Esophagus squamous epithelium (tissue), 5 donors: ENCODE measurements at regions not wholly inside any gene's neighbourhood (a gene's known extent, or its start where the extent isn't known, plus 50 kb on each side); places are given as distances from the start of the nearest gene placed in this dataset.

Source experiments
- DNase-seq: peaks from one replicate; lab custom pipeline; 2025; lab: John Stamatoyannopoulos, UW
- H3K27ac ChIP-seq, 4 donors: fragments of 200-600 bp; sonication (generic); one replicate each; pipeline ENCODE4 v1.5.1; 2016 to 2019; ENCODE audit warnings: mild to moderate bottlenecking in 1 of 4
- H3K27me3 ChIP-seq, 4 donors: fragments of 200-600 bp; sonication (generic); 1 replicate in 3 of 4; 2 replicates in 1 of 4; pipeline versions ENCODE4 v1.5.1 to v1.6.0; 2017 to 2021; ENCODE audit warnings: antibody characterized with exemption in 1 of 4
- H3K36me3 ChIP-seq, 3 donors: fragments of 200-600 bp; sonication (generic); one replicate each; pipeline ENCODE4 v1.5.1; 2016 to 2019
- H3K4me1 ChIP-seq, 3 donors: fragments of 200-600 bp; sonication (generic); one replicate each; pipeline ENCODE4 v1.5.1; 2017 to 2019
- H3K4me3 ChIP-seq, 4 donors: fragments of 200-600 bp; sonication (generic); 1 replicate in 3 of 4; 2 replicates in 1 of 4; pipeline ENCODE4 v1.5.1; 2016 to 2019; ENCODE audit warnings: mild to moderate bottlenecking in 2 of 4, moderate library complexity in 1 of 4
- H3K9me3 ChIP-seq, 3 donors: fragments of 200-600 bp; sonication (generic); one replicate each; pipeline ENCODE4 v1.5.1; 2016 to 2019
- CTCF ChIP-seq, 6 experiments: fragments of 450-650 bp in 4 of 6; fragments of 200-600 bp in 2 of 6; sonication (generic) in 2 of 6; IDR thresholded peaks; one replicate each; pipeline ENCODE4 v1.5.1; 2016 to 2019; ENCODE audit warnings: antibody characterized with exemption in 6 of 6, mild to moderate bottlenecking in 4 of 6, moderate library complexity in 4 of 6
- POLR2A ChIP-seq, 4 donors: fragments of 450-650 bp; IDR thresholded peaks; one replicate each; pipeline ENCODE4 v1.6.1; 2017; ENCODE audit warnings: antibody characterized with exemption in 4 of 4, mild to moderate bottlenecking in 4 of 4, moderate library complexity in 3 of 4
- WGBS, 2 donors: methylation state at CpG; one replicate each; pipeline ENCODE4 v1.1.5; 2018; 5-methylcytosine and 5-hydroxymethylcytosine counted together
- intact Hi-C: fragments of 100-400 bp; cut with DNase I; formaldehyde crosslinking; loops from one replicate; pipeline ENCODE4 v1.15.0; 2022
- donor health status: DM: yes; HTN: yes; CAD: no.

DNA sequence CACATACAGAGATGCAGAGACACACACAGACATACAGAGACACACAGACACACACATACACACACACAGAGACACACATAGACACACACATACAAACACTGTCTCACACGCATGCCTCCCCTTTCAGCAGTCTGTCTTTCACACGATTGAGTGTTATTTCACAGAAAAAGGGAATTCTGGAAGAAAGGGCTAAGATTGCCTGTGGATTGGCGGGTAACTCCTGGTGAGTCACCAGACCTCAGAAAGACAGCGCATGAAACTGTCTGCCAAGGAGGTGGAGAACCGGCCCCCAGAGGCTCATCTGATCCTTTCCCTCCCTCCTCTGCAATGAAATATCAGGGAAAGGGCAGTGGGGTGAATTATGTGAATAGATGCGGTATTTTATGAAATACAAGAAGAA is 127.2 kb upstream of the GSC start:
- TF ChIP-seq POLR2A (IDR thresholded peaks at IDR 0.05): no peak
- no peak for TF ChIP-seq CTCF (IDR thresholded peaks at IDR 0.05)
- DNase-seq: no peak
- WGBS, 2 donors: 40 to 50% methylated on average over 6 of the region's 6 CpGs

DNA sequence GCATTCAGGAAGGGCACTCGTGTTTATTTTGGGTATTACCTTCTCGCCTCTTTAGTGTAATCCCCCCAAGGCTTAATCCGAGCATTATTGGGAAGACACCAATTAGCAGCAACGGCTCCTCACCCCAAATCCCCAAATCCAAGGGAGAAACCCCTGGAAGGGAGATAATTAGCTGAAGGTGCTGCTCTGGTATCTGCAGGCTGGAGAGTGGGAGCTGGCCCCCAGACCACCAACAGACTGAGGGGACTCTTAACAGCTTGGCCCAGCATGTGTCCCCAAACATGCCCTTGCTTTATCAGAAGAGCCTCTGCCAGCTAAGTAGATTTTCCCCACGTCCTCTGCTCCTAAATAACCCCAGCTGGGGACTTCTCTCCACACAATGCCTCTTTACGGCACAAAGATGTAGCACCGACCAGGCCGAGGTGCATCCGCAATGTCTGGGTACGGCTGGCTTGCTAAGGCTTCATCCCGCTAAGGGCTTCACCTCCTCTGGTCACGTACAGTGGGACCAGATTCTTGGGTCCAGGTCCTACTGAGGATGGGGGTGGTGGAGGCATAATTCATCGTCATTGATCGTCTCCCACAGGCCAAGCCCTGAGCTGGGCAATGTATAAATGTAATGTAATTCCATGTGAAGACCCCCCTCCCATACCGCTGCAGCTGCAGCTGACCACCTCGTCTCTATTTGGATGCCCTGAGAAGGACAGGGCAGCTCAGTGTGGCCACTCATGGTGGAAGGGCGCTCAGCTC is 123.7 kb upstream of the GSC start:
- no peak for TF ChIP-seq POLR2A (IDR thresholded peaks at IDR 0.05)
- Histone ChIP-seq H3K27me3 (peaks cover 0 to 12% (median 0%) of the 10 kb centered on the region in 4 donors), H3K36me3 (no peaks in the 10 kb centered on the region), H3K4me1 (no peaks in the 10 kb centered on the region), H3K9me3 (no peaks in the 10 kb centered on the region), H3K4me3 (no peak overlapping the region), H3K27ac (no peak overlapping the region)
- WGBS, 2 donors: 56 to 62% methylated on average over 11 to 13 of the region's 17 CpGs
- no peak for DNase-seq
- intact Hi-C loops: no loop called here

More for the DNA sequence above, 127.2 kb upstream of the GSC start:
- H3K27ac ChIP-seq: no peak overlapping the region
- H3K4me1 ChIP-seq: no peaks in the 10 kb centered on the region
- H3K9me3 ChIP-seq: no peaks in the 10 kb centered on the region
- peaks cover 0 to 9% (median 0%) of the 10 kb centered on the region in 4 donors for H3K27me3 ChIP-seq
- no peak overlapping the region for H3K4me3 ChIP-seq
- intact Hi-C loops: no loop called here
- no peaks in the 10 kb centered on the region for H3K36me3 ChIP-seq

DNA sequence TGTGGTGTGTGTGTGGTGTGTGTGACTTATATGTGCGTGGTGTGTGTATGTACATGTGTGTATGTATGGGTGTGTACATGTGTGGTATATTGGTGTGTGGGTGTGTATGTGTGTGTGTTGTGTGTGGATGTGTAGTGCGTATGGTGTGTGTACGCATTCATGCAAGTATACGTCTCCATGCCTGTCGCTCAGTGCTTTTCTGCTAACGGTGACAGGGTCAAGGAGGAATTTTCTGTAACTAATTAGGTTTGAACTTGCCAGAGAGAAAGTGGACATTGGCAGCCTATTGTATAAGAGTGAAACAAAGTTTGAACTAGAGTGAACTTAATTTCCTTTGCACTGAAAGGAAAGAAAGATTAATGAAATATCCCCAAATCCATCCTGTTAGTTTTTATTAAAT is 120.9 kb upstream of the GSC start:
- TF ChIP-seq CTCF (IDR thresholded peaks at IDR 0.05) (no peak), POLR2A (IDR thresholded peaks at IDR 0.05) (no peak)
- H3K9me3 ChIP-seq: no peaks in the 10 kb centered on the region
- H3K4me3 ChIP-seq: no peak overlapping the region
- H3K27ac ChIP-seq: no peak overlapping the region
- H3K27me3 ChIP-seq: peaks cover 0 to 9% (median 0%) of the 10 kb centered on the region in 4 donors
- WGBS, 2 donors: 49 to 60% methylated on average over 6 of the region's 6 CpGs
- intact Hi-C loops: no loop called here
- DNase-seq: no peak
- H3K36me3 ChIP-seq: no peaks in the 10 kb centered on the region
- H3K4me1 ChIP-seq: no peaks in the 10 kb centered on the region

DNA sequence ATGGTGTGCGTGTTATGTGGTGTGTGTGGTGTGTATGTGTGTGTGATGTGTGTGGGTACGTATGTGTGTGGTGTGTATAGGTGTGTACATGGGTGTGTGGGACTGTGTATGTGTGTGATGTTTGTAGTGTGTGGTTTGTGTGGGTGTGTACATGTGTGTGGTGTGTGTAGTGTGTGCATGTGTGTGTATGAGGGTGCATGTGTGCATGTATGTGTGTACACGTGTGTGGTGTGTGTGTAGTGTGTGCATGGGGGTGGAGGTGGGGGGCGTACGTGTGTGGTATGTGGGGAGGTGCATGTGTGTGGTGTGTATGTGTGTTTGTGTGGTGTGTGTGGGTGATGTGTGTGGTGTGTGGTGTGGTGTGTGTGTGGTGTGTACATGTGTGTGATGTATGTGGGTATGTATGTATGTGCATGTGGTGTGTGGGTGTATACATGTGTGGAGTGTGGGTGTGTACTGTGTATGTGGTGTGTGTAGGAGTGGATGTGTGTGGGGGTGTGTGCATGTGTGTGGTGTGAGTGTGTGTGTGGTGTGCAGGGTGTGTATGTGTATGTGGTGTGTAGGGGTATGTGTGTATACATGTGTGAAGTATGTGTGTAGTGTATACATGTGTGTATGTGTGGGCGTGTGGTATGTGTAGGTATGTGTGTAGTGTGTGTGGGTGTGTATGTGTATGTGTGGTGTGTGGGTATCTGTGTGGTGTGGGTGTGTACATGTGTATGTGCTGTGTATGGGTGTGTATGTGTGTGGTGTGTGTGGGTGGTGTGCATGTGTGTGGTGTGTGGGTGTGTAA is 119.8 kb upstream of the GSC start:
- H3K27me3 ChIP-seq: peaks cover 0 to 4% (median 0%) of the 10 kb centered on the region in 4 donors
- H3K27ac ChIP-seq: no peak overlapping the region
- intact Hi-C loops: no loop called here
- H3K9me3 ChIP-seq: no peaks in the 10 kb centered on the region
- no peak overlapping the region for H3K4me3 ChIP-seq
- no peaks in the 10 kb centered on the region for H3K36me3 ChIP-seq
- 88 to 95% methylated on average over 6 of the region's 6 CpGs for WGBS, 2 donors
- DNase-seq: no peak
- TF ChIP-seq POLR2A (IDR thresholded peaks at IDR 0.05): no peak
- TF ChIP-seq CTCF (IDR thresholded peaks at IDR 0.05): no peak
- H3K4me1 ChIP-seq: no peaks in the 10 kb centered on the region

DNA sequence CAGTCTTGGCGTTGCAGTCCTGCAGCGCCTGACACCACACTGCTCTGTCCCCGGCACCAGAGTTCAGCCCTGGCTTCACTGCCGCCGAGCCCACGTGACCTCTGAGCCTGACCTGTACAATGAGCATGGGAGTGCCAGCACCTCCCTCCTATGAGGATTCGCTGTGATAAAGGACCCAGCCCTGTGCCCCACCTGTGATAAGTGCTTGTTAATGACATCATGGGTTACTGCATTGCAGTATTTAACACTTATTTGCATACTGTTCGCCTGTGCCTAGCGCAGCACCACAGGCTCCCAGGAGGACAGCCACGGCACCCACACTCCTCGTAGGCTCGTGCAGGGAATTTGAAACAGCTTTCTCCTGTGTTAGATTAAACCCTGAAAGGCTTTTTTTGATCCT is 118.2 kb upstream of the GSC start:
- no peak for DNase-seq
- H3K4me1 ChIP-seq: no peaks in the 10 kb centered on the region
- intact Hi-C loops: no loop called here
- no peak overlapping the region for H3K27ac ChIP-seq
- no peaks in the 10 kb centered on the region for H3K9me3 ChIP-seq
- no peak overlapping the region for H3K4me3 ChIP-seq
- no peaks in the 10 kb centered on the region for H3K36me3 ChIP-seq
- TF ChIP-seq POLR2A (IDR thresholded peaks at IDR 0.05) (no peak), CTCF (IDR thresholded peaks at IDR 0.05) (no peak)
- peaks cover 0 to 4% (median 0%) of the 10 kb centered on the region in 4 donors for H3K27me3 ChIP-seq
- 67 to 73% methylated on average over 9 of the region's 12 CpGs for WGBS, 2 donors
